OCI-LY7 (cell line): ENCODE measurements at regions not wholly inside any gene's neighbourhood (a gene's known extent, or its start where the extent isn't known, plus 50 kb on each side); places are given as distances from the start of the nearest gene placed in this dataset.

Experiments used
- BruUV-seq: library from RNA; stranded (reverse); fragments of 400-500 nt; replicated peaks from 2 replicates; lab custom pipeline; 2021; lab: Mats Ljungman, UMichigan
- CTCF ChIA-PET: fragments of 300-600 bp; sonication (Branson Sonifier 250); formaldehyde crosslinking; loops from one replicate; lab custom pipeline; 2022; ENCODE audit warnings: antibody characterized with exemption; ENCODE audit not compliant: unreplicated experiment; lab: Charles Lee
- POLR2A ChIA-PET: fragments of 300-600 bp; sonication (Branson Sonifier 250); formaldehyde crosslinking; loops from one replicate; lab custom pipeline; 2022; ENCODE audit warnings: antibody characterized with exemption; lab: Charles Lee
- DNase-seq: peaks from one replicate; pipeline ENCODE4 v3.0.0-alpha.2; 2015; ENCODE audit warnings: low spot score
- H2AFZ ChIP-seq: fragments of 200-600 bp; sonication (generic), shearing (Covaris generic); 2 replicates; pipeline ENCODE4 v1.6.1; 2014; ENCODE audit warnings: mild to moderate bottlenecking, antibody characterized with exemption, low read length, moderate library complexity
- H3K27ac ChIP-seq: fragments of 200-600 bp; sonication (generic); 2 replicates; pipeline ENCODE4 v1.5.1; 2014; ENCODE audit warnings: mixed run types, low read depth, mild to moderate bottlenecking, moderate library complexity, low read length, inconsistent platforms; ENCODE audit not compliant: poor library complexity, severe bottlenecking
- H3K36me3 ChIP-seq: fragments of 200-600 bp; sonication (generic); 2 replicates; pipeline ENCODE4 v1.6.1; 2014; ENCODE audit warnings: mild to moderate bottlenecking, antibody characterized with exemption, low read length, moderate library complexity, mixed read lengths; ENCODE audit not compliant: insufficient read depth
- H3K4me1 ChIP-seq: fragments of 200-600 bp; sonication (generic); 2 replicates; pipeline ENCODE4 v1.5.1; 2014; ENCODE audit warnings: mild to moderate bottlenecking, low read length; ENCODE audit not compliant: insufficient read depth, poor library complexity, severe bottlenecking
- H3K4me2 ChIP-seq: fragments of 200-600 bp; sonication (generic); 2 replicates; pipeline ENCODE4 v1.6.1; 2014; ENCODE audit warnings: mild to moderate bottlenecking, low read length
- H3K4me3 ChIP-seq: fragments of 200-600 bp; sonication (generic); 2 replicates; pipeline ENCODE4 v1.5.1; 2014; ENCODE audit warnings: mild to moderate bottlenecking, low read depth, low read length; ENCODE audit not compliant: poor library complexity, severe bottlenecking
- H3K79me2 ChIP-seq: fragments of 200-600 bp; sonication (generic); 2 replicates; pipeline ENCODE4 v1.6.1; 2016; ENCODE audit warnings: low read depth, mild to moderate bottlenecking, low read length, moderate library complexity, mixed read lengths; ENCODE audit not compliant: insufficient read depth
- H3K9me2 ChIP-seq: fragments of 200-600 bp; sonication (generic); 2 replicates; pipeline ENCODE4 v1.6.1; 2016; ENCODE audit warnings: mild to moderate bottlenecking, low read length, mixed read lengths; ENCODE audit not compliant: insufficient read depth
- H3K9me3 ChIP-seq: fragments of 200-600 bp; sonication (generic); 2 replicates; pipeline ENCODE4 v1.6.1; 2014; ENCODE audit warnings: mild to moderate bottlenecking, mixed run types, low read length, mixed read lengths
- H4K20me1 ChIP-seq: fragments of 200-600 bp; sonication (generic); 2 replicates; pipeline ENCODE4 v1.6.1; 2014; ENCODE audit warnings: mild to moderate bottlenecking, antibody characterized with exemption, low read length, moderate library complexity, mixed read lengths; ENCODE audit not compliant: insufficient read depth
- CTCF ChIP-seq: fragments of 200-600 bp; sonication (generic); conservative IDR thresholded peaks from 2 replicates; pipeline ENCODE4 v1.5.1; 2014; ENCODE audit warnings: mild to moderate bottlenecking, antibody characterized with exemption, low read length, moderate library complexity, mixed read lengths
- EZH2phosphoT487 ChIP-seq: fragments of 200-600 bp; sonication (generic); IDR thresholded peaks from 2 replicates; pipeline ENCODE4 v1.6.1; 2018; ENCODE audit warnings: low read depth, borderline replicate concordance, mild to moderate bottlenecking, mixed run types, antibody characterized with exemption, low read length, moderate library complexity, mixed read lengths
- intact Hi-C: fragments of 100-400 bp; cut with micrococcal nuclease; formaldehyde crosslinking; loops from one replicate; pipeline ENCODE4 v1.10.0; 2022; ENCODE audit not compliant: unreplicated experiment

GRCh38 chr1:90200646-90201205 is 205.8 kb downstream of the ZNF326 start:
- Histone ChIP-seq H4K20me1 (no peaks in the 10 kb centered on the region), H3K9me3 (no peaks in the 10 kb centered on the region), H3K4me2 (no peak overlapping the region), H3K4me3 (no peak overlapping the region), H3K4me1 (no peaks in the 10 kb centered on the region), H3K79me2 (no peaks in the 10 kb centered on the region), H3K9me2 (no peaks in the 10 kb centered on the region), H3K36me3 (no peaks in the 10 kb centered on the region), H2AFZ (no peak overlapping the region), H3K27ac (no peak overlapping the region)
- no TSS peak for BruUV-seq
- ChIA-PET POLR2A (interaction anchor here (0.6 to 0.7 kb wide), 2 partner anchors 13 to 132 kb away, joined by 3 to 4 read pairs; no protein-coding TSS in a partner anchor), CTCF (no interaction called here)
- no peak for TF ChIP-seq CTCF
- TF ChIP-seq EZH2phosphoT487 = no peak
- intact Hi-C loops = no loop called here
- DNase-seq = no peak

- H3K4me2 ChIP-seq = no peak overlapping the region
- intact Hi-C loops = no loop called here
- CTCF ChIA-PET = no interaction called here
- H3K4me3 ChIP-seq = no peak overlapping the region
- no peaks in the 10 kb centered on the region for H4K20me1 ChIP-seq
- no peaks in the 10 kb centered on the region for H3K36me3 ChIP-seq
- no peaks in the 10 kb centered on the region for H3K9me2 ChIP-seq
- no peaks in the 10 kb centered on the region for H3K79me2 ChIP-seq
- H3K27ac ChIP-seq = no peak overlapping the region
- POLR2A ChIA-PET = interaction anchor here (0.7 to 1.2 kb wide), 2 partner anchors 16 to 23 kb away, joined by 3 read pairs; no protein-coding TSS in a partner anchor
- no TSS peak for BruUV-seq
- no peaks in the 10 kb centered on the region for H3K4me1 ChIP-seq
- no peak overlapping the region for H2AFZ ChIP-seq
- DNase-seq = no peak
- no peaks in the 10 kb centered on the region for H3K9me3 ChIP-seq
- TF ChIP-seq CTCF (no peak), EZH2phosphoT487 (no peak)
Observed at GRCh38 chr1:90198616-90199332, 203.9 kb downstream of the ZNF326 start.

- no peaks in the 10 kb centered on the region for H3K9me2 ChIP-seq
- H3K36me3 ChIP-seq = no peaks in the 10 kb centered on the region
- intact Hi-C loops = no loop called here
- ChIA-PET POLR2A (no interaction called here), CTCF (interaction anchor here (0.6 kb wide), 1 partner anchor 374 kb away, joined by 3 read pairs; no protein-coding TSS in a partner anchor)
- no peaks in the 10 kb centered on the region for H3K79me2 ChIP-seq
- no peak overlapping the region for H3K4me3 ChIP-seq
- TF ChIP-seq EZH2phosphoT487 (no peak), CTCF (no peak)
- DNase-seq = no peak
- no peak overlapping the region for H3K27ac ChIP-seq
- no peaks in the 10 kb centered on the region for H3K4me1 ChIP-seq
- no TSS peak for BruUV-seq
- no peak overlapping the region for H3K4me2 ChIP-seq
- no peak overlapping the region for H2AFZ ChIP-seq
- H3K9me3 ChIP-seq = no peaks in the 10 kb centered on the region
- no peaks in the 10 kb centered on the region for H4K20me1 ChIP-seq
Observed at GRCh38 chr1:90193116-90193515, 198.2 kb downstream of the ZNF326 start.
